ENCODE measurements at regions not wholly inside any gene's neighbourhood (a gene's known extent, or its start where the extent isn't known, plus 50 kb on each side); places are given as distances from the start of the nearest gene placed in this dataset.
A peak's percentile ranks its signal among the peaks of the same experiment; 100 is the strongest.
"Not testable (repeated sequence)": the region's sequence is repeated elsewhere in the genome, so short reads cannot be mapped to it uniquely, and the experiment has no call there.

DNA sequence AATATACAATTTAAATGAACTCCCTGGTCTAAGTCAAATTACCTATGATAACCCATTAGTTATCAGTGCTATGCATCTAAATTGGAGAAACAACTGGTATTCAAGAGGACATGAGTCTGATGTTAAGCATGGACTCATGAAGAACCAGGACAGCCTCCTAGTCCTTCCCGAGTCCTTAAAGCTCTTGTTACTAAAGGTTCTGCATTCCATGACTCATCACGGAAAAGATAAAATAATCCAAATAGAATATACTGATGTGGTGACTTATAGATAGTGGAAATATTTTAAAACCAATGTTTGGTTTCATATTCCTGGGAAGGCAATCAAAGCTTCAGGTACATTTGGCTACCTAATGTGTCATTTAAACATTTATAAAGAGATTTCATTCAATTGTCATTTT, 117.2 kb upstream of the PMCH start:
- no peak overlapping the region for H3K27ac ChIP-seq
- intact Hi-C loops (cut with DNase I; ENCODE audit: low total_unique reads): no loop called here
- TF ChIP-seq, protein P1, sequence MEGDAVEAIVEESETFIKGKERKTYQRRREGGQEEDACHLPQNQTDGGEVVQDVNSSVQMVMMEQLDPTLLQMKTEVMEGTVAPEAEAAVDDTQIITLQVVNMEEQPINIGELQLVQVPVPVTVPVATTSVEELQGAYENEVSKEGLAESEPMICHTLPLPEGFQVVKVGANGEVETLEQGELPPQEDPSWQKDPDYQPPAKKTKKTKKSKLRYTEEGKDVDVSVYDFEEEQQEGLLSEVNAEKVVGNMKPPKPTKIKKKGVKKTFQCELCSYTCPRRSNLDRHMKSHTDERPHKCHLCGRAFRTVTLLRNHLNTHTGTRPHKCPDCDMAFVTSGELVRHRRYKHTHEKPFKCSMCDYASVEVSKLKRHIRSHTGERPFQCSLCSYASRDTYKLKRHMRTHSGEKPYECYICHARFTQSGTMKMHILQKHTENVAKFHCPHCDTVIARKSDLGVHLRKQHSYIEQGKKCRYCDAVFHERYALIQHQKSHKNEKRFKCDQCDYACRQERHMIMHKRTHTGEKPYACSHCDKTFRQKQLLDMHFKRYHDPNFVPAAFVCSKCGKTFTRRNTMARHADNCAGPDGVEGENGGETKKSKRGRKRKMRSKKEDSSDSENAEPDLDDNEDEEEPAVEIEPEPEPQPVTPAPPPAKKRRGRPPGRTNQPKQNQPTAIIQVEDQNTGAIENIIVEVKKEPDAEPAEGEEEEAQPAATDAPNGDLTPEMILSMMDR (IDR thresholded peaks at IDR 0.05 in 8 of 11, conservative IDR thresholded peaks at IDR 0.05 in 3 of 11): no peak
- TF ChIP-seq POLR2AphosphoS5 (IDR thresholded peaks at IDR 0.05) (no peak), POLR2A (IDR thresholded peaks at IDR 0.05) (no peak)
- H3K4me1 ChIP-seq: no peaks in the 10 kb centered on the region
- WGBS, 5 donors: 84 to 99% (median 91%) methylated on average over 2 of the region's 2 CpGs
- H3K9me3 ChIP-seq: no peaks in the 10 kb centered on the region
- no peak for DNase-seq
- no peaks in the 10 kb centered on the region for H3K27me3 ChIP-seq (replicated peaks in 1 of 7)
- H3K4me3 ChIP-seq: no peak overlapping the region
- H3K36me3 ChIP-seq: no peaks in the 10 kb centered on the region

DNA sequence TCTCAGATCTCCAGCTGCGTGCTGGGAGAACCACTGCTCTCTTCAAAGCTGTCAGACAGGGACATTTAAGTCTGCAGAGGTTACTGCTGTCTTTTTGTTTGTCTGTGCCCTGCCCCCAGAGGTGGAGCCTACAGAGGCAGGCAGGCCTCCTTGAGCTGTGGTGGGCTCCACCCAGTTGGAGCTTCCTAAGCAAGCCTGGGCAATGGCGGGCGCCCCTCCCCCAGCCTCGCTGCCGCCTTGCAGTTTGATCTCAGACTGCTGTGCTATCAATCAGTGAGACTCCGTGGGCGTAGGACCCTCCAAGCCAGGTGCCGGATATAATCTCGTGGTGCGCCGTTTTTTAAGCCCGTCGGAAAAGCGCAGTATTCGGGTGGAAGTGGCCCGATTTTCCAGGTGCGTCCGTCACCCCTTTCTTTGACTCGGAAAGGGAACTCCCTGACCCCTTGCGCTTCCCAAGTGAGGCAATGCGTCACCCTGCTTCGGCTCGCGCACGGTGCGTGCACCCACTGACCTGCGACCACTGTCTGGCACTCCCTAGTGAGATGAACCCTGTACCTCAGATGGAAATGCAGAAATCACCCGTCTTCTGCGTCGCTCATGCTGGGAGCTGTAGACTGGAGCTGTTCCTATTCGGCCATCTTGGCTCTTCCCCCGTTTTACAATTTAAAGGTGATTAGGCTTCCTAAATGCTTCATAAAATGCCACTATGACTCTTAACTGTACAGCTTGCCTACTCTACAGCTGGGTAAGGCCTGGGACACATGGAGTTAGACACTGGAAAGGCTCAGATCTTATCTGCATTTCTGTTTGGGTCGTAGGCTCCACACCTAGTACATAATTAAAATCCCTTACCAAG, 115.7 kb upstream of the PMCH start:
- H3K4me3 ChIP-seq; DNase-seq; H3K36me3 ChIP-seq; intact Hi-C loops (cut with DNase I; ENCODE audit: low total_unique reads); H3K27ac ChIP-seq; H3K9me3 ChIP-seq; H3K4me1 ChIP-seq; H3K27me3 ChIP-seq (replicated peaks in 1 of 7): not testable (repeated sequence)
- WGBS, 5 donors: 89 to 96% (median 93%) methylated on average over 31 to 32 of the region's 33 CpGs

DNA sequence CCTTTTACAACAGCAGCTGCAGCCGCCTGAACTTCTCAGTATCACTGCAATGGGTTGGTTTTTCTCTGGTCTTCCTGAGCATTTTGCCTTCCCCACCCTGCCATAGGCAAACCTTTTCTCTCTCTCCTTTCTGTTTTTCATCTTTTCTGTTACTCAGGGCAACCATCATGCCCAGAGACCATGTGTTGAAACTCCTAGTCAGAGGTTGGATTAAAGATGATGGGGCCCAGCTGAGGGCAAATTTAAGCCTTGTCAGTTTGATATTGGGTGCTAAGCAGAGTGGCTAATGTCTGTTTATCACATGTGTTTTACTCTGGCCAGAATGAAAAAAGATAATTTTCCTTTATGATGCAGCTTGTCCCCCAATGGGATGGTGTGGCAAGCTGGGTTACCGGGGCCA, 107.9 kb upstream of the PMCH start:
- Histone ChIP-seq H3K9me3 (peaks cover 2 to 25% (median 19%) of the 10 kb centered on the region in 8 donors), H3K4me3 (no peak overlapping the region), H3K27ac (peak overlapping the region in 7 of 8 donors; percentile 1 to 60 (median 32)), H3K27me3 (replicated peaks in 1 of 7) (no peaks in the 10 kb centered on the region), H3K36me3 (no peaks in the 10 kb centered on the region), H3K4me1 (no peaks in the 10 kb centered on the region)
- DNase-seq: no peak
- 73 to 90% (median 82%) methylated on average over 2 of the region's 2 CpGs for WGBS, 5 donors
- TF ChIP-seq, protein P1 (IDR thresholded peaks at IDR 0.05 in 8 of 11, conservative IDR thresholded peaks at IDR 0.05 in 3 of 11): no peak
- no peak for TF ChIP-seq POLR2A (IDR thresholded peaks at IDR 0.05)
- TF ChIP-seq POLR2AphosphoS5 (IDR thresholded peaks at IDR 0.05): no peak
- intact Hi-C loops (cut with DNase I; ENCODE audit: low total_unique reads): no loop called here

DNA sequence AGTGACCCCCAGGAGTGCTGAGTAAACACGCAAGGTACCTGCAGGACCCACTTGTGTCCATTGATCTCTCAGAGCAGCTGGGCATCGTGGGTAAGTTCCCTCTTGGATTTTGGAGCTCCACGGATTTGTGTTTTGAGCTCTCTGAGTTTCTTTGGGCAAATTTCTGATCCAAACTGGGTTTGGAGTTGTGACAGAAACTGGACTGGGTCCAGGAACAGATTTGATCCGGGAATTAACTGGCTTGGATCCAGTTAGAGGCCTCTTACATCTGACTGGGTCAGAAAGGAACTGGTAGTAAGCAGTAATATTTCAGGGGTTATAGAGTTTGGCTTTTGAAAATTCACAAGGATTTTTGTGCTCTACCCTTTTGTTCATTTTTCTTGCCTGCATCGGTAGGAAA, 107.0 kb upstream of the PMCH start:
- H3K27ac ChIP-seq: peak overlapping the region in 4 of 8 donors; percentile 2 to 41 (median 30)
- DNase-seq; H3K27me3 ChIP-seq (replicated peaks in 1 of 7); intact Hi-C loops (cut with DNase I; ENCODE audit: low total_unique reads); H3K4me3 ChIP-seq; H3K36me3 ChIP-seq; H3K4me1 ChIP-seq: not testable (repeated sequence)
- peaks cover 2 to 30% (median 24%) of the 10 kb centered on the region in 8 donors for H3K9me3 ChIP-seq
- 69 to 83% (median 72%) methylated on average over 5 of the region's 5 CpGs for WGBS, 5 donors

DNA sequence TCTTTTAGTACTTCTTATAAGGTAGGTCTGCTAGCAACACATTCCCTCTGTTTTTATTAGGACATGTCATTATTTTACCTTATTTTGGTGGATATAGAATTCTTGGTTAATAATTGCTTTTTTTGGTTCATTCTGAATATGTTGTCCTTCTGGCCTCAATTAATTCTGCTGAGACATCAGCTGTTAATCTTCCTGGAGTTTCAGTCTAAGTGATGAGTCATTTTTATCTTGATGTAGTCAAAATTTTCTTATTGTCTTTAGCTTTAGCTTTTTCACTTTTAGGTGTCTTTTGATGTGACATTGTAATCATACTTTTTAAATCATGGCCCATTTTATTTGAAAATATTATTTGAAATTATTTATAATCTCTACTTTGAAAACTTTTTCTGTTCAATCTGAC, 104.9 kb upstream of the PMCH start:
- no peak for DNase-seq
- Histone ChIP-seq H3K9me3 (peaks cover 2 to 30% (median 22%) of the 10 kb centered on the region in 8 donors), H3K4me1 (no peaks in the 10 kb centered on the region), H3K27me3 (replicated peaks in 1 of 7) (no peaks in the 10 kb centered on the region), H3K36me3 (no peaks in the 10 kb centered on the region), H3K27ac (no peak overlapping the region), H3K4me3 (no peak overlapping the region)
- intact Hi-C loops (cut with DNase I; ENCODE audit: low total_unique reads): no loop called here
- no peak for TF ChIP-seq POLR2AphosphoS5 (IDR thresholded peaks at IDR 0.05)
- TF ChIP-seq, protein P1 (IDR thresholded peaks at IDR 0.05 in 8 of 11, conservative IDR thresholded peaks at IDR 0.05 in 3 of 11): no peak
- TF ChIP-seq POLR2A (IDR thresholded peaks at IDR 0.05): no peak

All from spleen (tissue), 11 donors.